GM18861 (cell line): ENCODE measurements at regions not wholly inside any gene's neighbourhood (a gene's known extent, or its start where the extent isn't known, plus 50 kb on each side); places are given as distances from the start of the nearest gene placed in this dataset.
"Not testable (repeated sequence)": the region's sequence is repeated elsewhere in the genome, so short reads cannot be mapped to it uniquely, and the experiment has no call there.

Source experiments
- ATAC-seq: cut with Tn5 transposase; IDR thresholded peaks from one replicate; pipeline ENCODE4 v1.9.1; 2021; ENCODE audit not compliant: unreplicated experiment

DNA sequence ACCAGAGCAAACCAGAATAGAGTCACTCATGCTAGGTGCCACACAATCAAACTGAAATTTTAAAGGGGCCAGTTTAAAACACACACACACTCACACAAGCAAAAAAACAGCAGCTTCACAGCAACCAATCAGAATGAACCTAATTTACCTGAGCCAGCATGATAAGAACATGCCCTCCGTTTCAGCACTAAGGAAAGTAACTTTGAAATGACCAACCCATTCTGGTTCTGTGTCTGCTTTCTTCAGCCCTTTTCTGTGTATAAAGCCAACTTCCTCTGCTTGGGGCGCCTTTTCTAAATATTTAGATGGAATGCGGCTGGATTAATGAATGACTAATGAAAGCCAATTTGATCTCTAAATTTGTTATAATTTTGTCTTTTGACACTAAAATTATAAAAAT is 629.1 kb downstream of the ZEB2 start:
- no peak for ATAC-seq

DNA sequence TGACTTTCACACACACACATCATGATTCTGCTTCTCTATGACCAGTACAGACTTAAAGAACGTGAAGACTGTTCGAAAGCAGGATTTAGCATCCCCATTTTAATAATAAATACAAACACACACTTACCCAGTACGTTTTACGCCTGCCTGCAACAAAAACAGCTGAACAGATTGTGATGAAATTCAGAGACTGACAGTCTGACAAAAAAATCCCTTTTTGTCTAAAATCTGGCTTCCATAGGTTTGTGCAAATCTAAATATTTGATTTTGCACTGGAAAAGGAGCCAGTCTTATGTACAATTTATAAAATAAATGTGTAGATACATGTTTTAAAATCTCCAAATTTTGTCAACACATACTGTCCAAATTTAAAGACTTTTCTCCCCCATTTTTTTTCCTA is 630.7 kb downstream of the ZEB2 start:
- ATAC-seq = no peak

GRCh38 chr2:143885461-143885860 is 634.5 kb downstream of the ZEB2 start:
- no peak for ATAC-seq

DNA sequence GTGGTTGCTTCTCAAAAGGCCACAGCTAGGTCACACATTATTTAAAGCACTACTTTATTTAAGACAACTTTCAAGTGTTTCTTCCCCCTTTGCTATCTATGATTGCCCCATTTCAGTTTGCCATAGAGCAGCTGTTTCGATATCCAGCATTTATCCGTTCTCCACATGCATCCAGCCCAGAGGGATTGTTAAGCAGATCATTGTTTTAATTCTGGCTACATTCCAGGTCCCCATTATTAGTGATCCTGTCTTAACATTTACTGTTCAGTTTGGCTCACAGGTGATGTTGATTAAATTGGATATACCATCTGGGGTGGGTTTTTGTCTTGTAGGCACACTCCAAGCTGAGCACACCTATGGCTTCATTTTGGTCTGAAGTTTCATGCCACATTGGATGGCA is 638.7 kb downstream of the ZEB2 start:
- ATAC-seq = no peak

DNA sequence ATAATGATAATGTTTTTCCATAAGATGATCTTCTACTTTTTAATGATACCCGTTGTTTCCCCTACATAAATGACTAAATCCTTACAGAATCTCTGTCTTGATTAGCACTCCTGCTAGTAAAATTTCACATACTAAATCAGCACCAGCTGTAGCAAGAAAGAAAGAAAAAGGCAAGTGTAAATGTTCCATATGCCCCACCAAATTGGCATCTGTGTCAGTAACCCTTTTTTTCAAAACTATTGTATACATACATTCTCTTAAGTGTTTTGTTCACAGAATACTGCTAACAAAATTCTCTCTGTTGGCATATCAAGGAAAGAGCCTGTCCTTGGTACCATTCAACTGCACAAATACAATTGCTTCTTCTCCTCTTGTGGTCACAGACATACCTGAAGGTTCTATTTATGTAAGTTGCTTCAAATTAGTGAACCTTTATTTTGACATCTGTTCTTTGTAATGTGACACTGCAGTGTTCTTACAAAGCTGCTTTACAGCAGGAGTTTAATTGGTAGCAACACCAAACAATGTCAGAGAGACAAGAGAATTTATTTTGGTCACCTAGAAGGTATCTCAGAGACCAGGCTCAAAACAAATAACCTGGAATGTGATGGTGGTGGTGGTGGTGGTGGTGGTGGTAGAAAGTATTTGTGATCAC is 641.9 kb downstream of the ZEB2 start:
- ATAC-seq = no peak

GRCh38 chr2:143877056-143877455 is 642.9 kb downstream of the ZEB2 start:
- ATAC-seq = no peak

- ATAC-seq = peak; percentile 51
Measured at GRCh38 chr2:143875295-143876233, 644.4 kb downstream of the ZEB2 start.

GRCh38 chr2:143873886-143874285 is 646.0 kb downstream of the ZEB2 start:
- no peak for ATAC-seq

- ATAC-seq = no peak
Measured at GRCh38 chr2:143870696-143871095, 649.2 kb downstream of the ZEB2 start.

DNA sequence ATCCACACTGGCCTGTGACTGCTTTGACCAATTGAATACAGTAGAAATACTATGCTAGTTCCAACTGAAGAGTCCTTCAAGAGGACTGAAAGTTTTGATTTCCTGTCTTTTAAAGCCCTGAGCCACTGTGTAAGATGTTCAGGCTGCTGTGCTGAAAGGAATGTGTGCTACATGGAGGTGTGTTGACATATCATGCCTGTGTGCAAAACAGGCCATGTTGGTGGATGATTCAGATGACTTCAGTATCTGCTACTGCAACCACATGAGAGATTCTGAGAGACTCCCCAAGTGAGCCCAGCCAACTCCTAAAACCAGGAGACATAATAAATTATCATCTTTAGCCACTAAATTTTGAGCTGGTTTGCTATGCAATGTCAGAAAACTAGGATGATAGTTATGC is 662.9 kb downstream of the ZEB2 start:
- ATAC-seq = no peak

DNA sequence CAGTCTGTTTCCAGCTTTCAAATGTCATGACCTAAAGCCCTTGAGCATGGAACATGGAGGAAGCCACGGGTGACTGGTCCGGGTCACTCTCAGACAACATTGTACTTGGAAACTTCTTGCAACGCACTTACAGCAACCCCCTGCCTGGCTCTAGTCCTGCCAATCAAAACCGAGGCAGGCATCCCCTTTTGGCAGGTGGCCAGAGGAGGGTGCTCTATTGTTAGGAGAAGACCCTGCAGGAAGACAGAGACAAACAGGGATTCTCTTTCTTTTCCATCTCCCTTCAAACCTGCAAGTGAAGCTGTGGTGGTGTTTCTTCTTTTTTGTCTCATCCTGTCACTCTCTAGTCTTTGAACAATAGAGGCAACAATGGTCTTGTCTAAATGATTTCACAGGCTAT is 667.2 kb downstream of the ZEB2 start:
- no peak for ATAC-seq

DNA sequence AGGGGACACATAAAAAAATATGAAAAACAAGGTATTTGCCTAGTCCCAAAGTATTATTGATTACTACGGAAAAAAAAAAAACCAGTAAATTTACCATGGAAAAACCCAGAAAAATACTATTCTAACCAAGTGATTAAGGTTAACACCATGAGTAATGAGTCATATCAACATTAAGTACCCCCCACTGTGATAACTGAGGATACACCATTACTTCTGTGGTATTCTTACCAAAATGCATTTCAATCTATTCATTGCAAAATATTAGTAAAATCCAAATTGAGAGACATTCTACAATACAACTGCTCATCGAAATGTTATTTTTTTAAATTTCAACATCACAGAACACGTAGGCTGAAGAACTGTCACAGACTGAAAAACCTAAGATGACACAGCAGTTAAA is 669.8 kb downstream of the ZEB2 start:
- no peak for ATAC-seq

DNA sequence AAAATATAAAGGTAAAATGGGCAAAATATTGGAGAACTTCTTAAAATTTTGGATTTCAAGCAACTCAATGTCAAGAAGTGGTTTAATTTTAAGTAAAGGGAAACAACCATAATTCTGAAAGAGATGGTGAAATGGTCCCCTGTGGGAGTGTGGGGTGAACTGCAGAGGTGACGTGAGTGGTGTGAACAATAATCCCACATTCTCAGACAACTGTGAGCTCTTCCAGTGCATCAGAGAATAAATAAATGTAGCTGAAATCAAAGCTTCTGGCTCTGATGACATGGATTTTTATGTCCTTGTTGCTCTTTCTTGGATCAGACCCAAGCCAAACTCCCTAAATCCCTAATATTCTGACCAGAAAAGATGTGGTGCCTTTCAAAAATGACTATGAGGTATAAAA is 672.7 kb downstream of the ZEB2 start:
- no peak for ATAC-seq

DNA sequence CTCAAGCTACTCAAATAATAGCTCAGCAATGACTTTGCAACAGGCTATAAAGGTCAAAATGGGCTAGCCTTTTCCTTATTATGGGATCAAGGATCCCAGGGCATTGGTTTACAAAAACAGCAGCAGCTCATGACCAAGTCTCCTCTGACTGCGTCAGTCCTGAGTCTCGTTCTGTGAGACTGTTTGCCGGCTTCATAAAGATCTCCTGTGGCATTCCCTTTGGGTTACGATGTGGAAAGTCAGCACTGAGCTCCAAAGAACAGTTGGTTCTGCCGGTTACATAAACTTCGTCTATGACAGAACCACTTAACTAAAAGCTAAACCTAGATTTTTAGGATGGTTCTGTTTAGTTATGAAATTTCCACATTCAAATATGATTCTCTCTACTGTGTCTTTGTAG is 674.9 kb downstream of the ZEB2 start:
- no peak for ATAC-seq

DNA sequence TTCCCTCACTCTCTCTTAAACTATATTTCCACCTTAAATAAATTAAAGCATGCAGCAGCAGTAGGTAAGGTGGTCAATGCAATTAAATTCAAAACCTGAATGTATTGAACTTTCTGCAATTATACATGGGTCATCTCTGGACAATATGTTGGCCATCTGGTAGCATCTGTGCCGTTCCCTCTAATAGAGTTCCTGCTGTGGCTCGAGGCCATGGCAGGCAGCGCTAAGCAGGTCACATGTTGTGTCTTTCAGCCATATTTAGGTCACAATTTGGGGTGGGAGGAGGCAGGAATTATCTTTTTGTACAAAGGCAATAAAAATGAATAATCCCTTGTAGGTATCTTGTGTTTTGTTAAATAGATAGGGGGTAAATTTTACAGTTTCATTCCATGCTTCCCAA is 676.2 kb downstream of the ZEB2 start:
- no peak for ATAC-seq

DNA sequence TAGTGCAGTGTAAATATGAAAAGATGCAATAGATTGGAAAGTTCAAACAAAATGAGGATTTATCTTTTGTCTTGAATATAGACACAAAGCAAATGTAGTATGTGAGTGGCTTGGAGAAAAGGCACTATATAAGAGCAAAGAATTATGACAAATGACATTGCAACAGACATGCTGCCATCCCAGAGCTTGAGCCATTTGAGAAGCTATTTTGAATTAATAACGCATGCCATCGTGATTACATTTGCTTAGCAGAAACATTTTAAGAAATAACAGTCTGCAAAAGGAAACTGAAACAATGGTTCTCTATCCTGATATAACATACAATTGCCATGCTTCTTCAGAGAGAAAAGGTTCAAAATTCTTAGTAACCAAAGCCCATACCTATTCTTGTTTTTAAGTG is 677.1 kb downstream of the ZEB2 start:
- no peak for ATAC-seq

- no peak for ATAC-seq
Measured at GRCh38 chr2:143841935-143842334, 678.0 kb downstream of the ZEB2 start.

GRCh38 chr2:143840601-143841000 is 679.3 kb downstream of the ZEB2 start:
- no peak for ATAC-seq

GRCh38 chr2:143840194-143840593 is 679.7 kb downstream of the ZEB2 start:
- no peak for ATAC-seq

DNA sequence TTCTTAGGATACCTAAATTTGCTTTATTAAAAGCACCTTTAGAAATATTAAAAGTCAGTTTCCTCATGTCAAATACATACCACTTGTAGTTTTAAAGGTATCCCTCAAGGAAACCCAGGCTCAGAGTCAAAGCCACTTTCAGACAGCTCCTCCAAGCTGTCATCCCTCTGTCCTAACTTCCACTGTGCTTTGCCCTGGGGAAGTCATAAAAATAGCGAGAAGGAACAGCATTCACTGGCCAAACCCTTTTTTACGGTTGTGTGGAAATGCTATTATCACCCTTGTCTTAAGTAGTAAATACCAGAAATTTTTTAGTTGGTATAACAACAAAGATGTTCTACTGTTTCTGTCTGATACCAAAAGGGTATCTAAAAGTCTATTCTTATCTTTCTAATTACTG is 680.5 kb downstream of the ZEB2 start:
- ATAC-seq = no peak

- ATAC-seq = not testable (repeated sequence)
Measured at GRCh38 chr2:143837055-143837454, 682.9 kb downstream of the ZEB2 start.

GRCh38 chr2:143835481-143835880 is 684.4 kb downstream of the ZEB2 start:
- no peak for ATAC-seq
